Astrocyte (in vitro differentiated cells and primary cell): ENCODE measurements at regions not wholly inside any gene's neighbourhood (a gene's known extent, or its start where the extent isn't known, plus 50 kb on each side); places are given as distances from the start of the nearest gene placed in this dataset.

ENCODE experiments used
- EZH2 ChIP-seq: IDR thresholded peaks from 2 replicates; pipeline ENCODE4 v1.6.1; 2012; ENCODE audit warnings: mild to moderate bottlenecking, low read length, inconsistent platforms; ENCODE audit not compliant: insufficient read depth
- TF ChIP-seq, protein P1 (sequence below): IDR thresholded peaks from 2 replicates; pipeline ENCODE4 v1.5.1; 2011; ENCODE audit warnings: low read depth, mild to moderate bottlenecking, inconsistent platforms, low read length, moderate library complexity; ENCODE audit not compliant: insufficient read depth

DNA sequence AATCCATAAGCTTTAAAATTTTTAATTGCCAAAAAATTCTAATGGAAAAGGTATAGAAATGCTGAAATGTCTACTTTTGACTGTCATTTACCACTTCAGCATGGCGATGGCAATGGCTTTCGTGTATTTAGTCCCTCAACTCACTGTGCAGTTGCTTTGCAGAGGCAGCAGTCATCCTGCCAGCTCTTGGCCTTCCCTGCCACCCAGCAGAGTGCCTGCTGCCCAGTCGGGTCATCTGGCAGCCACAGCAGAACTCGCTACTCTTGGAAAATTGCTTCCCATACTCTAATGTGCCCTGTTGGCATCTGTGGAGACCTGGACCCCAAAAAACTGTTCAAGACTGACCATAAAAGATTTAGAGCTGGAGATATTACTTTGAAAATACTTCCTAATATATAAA, 383.2 kb downstream of the UQCRFS1 start:
- TF ChIP-seq, protein P1, sequence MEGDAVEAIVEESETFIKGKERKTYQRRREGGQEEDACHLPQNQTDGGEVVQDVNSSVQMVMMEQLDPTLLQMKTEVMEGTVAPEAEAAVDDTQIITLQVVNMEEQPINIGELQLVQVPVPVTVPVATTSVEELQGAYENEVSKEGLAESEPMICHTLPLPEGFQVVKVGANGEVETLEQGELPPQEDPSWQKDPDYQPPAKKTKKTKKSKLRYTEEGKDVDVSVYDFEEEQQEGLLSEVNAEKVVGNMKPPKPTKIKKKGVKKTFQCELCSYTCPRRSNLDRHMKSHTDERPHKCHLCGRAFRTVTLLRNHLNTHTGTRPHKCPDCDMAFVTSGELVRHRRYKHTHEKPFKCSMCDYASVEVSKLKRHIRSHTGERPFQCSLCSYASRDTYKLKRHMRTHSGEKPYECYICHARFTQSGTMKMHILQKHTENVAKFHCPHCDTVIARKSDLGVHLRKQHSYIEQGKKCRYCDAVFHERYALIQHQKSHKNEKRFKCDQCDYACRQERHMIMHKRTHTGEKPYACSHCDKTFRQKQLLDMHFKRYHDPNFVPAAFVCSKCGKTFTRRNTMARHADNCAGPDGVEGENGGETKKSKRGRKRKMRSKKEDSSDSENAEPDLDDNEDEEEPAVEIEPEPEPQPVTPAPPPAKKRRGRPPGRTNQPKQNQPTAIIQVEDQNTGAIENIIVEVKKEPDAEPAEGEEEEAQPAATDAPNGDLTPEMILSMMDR = no peak
- TF ChIP-seq EZH2 = no peak
